Hindlimb muscle (tissue), 1 donor: ENCODE measurements at regions not wholly inside any gene's neighbourhood (a gene's known extent, or its start where the extent isn't known, plus 50 kb on each side); places are given as distances from the start of the nearest gene placed in this dataset.
"Not testable (repeated sequence)": the region's sequence is repeated elsewhere in the genome, so short reads cannot be mapped to it uniquely, and the experiment has no call there.

Experiments
- DNase-seq: peaks from one replicate; pipeline ENCODE4 v3.0.0-alpha.2; 2013

GRCh38 chr2:95767531-95767930 lies 175.7 kb downstream of the TRIM43 start:
- DNase-seq: not testable (repeated sequence)

- DNase-seq: not testable (repeated sequence)
These were observed 176.1 kb downstream of the TRIM43 start for GRCh38 chr2:95767950-95768349.

GRCh38 chr2:95769256-95769655 lies 177.5 kb downstream of the TRIM43 start:
- not testable (repeated sequence) for DNase-seq

GRCh38 chr2:95770726-95771125 lies 178.9 kb downstream of the TRIM43 start:
- DNase-seq: not testable (repeated sequence)

- DNase-seq: not testable (repeated sequence)
These were observed 182.8 kb downstream of the TRIM43 start for GRCh38 chr2:95774322-95775192.

GRCh38 chr2:95775193-95775531 lies 183.4 kb downstream of the TRIM43 start:
- not testable (repeated sequence) for DNase-seq
